ENCODE measurements at regions not wholly inside any gene's neighbourhood (a gene's known extent, or its start where the extent isn't known, plus 50 kb on each side); places are given as distances from the start of the nearest gene placed in this dataset.

DNA sequence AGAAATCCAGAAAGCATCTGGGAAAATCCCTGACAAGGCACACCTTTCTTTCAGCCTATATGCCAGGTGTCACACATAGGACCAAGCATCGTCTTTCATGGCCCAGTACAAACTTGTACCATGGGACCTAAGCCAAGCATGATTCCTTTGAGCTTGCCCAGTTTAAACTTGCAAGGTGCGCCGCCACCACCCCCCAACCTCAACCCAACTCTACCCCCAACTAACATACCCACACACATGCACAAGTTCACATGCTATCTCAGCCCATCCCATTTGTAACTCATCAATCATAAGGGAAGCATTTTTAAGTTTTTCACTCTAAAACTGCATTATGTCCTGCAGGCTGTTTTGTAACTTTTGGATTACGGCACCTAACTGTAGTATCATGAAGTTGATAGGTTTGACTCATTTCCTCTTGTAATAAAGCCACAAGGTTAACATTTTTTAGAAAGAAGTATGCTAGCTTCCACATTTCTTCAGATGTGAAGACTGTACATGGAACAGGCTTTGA is 145.9 kb upstream of the FST start:
- DNase-seq: no peak

- DNase-seq: no peak
Measured at GRCh38 chr5:53335115-53335514, 145.3 kb upstream of the FST start.

- no peak for DNase-seq
Measured at GRCh38 chr5:53337827-53338226, 142.6 kb upstream of the FST start.

DNA sequence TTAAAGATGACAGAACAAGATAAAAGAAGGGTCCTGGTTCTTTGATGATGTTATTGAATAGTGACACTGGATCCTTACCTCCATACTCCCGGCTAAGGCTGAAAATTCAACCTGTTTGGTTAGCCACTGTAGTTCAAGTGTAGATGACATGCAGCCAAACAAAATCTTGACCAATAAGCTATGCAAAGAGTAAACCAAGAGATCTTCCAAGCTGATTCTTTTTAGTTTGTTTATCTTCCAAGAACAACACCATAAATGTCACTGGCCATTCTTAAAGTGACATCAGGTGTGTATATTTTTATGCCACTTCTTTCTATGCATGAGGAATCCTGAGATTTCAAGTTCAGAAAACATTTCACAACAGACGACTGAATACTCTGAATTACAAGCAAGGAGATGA is 141.5 kb upstream of the FST start:
- no peak for DNase-seq

- DNase-seq: no peak
Measured at GRCh38 chr5:53339962-53340540, 140.4 kb upstream of the FST start.

GRCh38 chr5:53340956-53341750 is 139.3 kb upstream of the FST start:
- DNase-seq: no peak

- no peak for DNase-seq
Measured at GRCh38 chr5:53342236-53342635, 138.2 kb upstream of the FST start.

GRCh38 chr5:53343187-53343586 is 137.2 kb upstream of the FST start:
- DNase-seq: no peak

DNA sequence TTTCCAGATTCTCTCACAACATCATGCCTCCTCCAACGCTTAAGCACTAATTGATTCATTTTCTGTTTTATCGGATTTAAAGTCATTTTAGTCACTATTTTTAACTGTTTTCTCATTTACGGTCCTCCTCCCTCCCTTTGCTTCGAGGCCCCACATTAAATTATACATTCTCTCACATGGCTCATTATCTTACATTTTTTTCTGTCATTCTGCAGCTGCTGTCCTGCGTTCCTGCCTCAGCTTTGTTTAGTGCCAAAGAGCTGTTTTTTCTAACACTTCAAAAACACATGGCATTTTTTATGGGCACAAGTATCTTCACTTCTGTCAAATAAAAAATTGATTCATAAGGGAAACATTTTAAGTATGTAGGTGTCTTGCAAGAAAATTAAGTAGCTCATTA is 130.1 kb upstream of the FST start:
- DNase-seq: no peak

- no peak for DNase-seq
Measured at GRCh38 chr5:53350991-53351770, 129.2 kb upstream of the FST start.

GRCh38 chr5:53355316-53355715 is 125.1 kb upstream of the FST start:
- no peak for DNase-seq

- no peak for DNase-seq
Measured at GRCh38 chr5:53355931-53356330, 124.5 kb upstream of the FST start.

DNA sequence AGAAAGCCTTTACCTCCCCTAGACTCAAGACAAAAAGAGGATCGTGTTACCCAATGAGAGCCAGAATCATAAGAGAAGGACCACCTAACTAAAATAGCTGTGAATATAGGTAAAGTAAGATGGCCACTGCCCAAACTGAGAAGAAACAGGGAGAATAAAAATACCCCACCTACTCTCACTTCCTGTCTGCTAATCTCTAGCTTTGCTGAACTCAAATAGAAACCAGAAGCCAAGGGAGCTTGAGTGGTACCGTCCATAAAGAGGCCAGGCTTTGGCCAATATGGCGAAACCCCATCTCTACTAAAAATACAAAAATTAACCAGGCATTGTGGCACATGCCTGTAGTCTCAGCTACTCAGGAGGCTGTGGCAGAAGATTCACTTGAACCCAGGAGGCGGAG is 123.0 kb upstream of the FST start:
- no peak for DNase-seq

DNA sequence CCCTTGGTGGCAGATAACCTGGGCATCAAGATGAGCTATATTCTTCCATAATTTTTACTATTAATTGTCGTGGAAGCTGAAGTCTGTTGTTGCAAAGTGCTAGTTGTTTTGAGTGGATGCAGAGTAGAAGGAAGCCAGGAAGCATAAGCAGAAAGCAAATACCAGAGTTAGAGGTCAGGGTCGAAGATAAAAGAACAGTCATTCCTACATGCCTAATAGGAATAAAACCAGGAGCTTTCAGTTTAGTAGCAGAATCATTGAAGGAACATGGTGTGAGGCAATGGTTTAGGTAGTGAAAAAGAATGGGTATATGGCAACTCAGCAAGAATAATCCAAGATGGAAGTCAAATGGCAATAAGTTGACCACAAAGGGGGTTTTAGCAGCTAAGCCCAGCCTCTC is 121.6 kb upstream of the FST start:
- no peak for DNase-seq

GRCh38 chr5:53359916-53360517 is 120.4 kb upstream of the FST start:
- DNase-seq: no peak

DNA sequence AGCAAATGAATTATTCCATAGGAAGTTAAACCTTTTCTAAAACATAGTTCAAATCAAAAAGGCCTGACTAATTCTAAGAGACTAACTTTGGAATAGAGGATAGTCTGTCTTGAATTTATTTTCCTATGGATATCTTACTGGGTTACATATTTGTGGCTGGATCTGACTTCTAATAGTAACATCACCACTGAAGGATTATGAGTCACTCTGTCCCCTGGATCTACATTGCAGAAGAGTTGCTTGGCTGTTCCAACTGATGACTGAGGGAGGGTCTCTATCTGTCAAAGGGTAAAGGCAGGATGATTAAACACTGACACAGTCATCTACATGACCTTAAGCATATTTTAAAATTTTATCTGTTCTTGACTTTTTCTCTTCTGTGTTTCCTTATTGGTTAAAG is 119.6 kb upstream of the FST start:
- no peak for DNase-seq

- DNase-seq: no peak
Measured at GRCh38 chr5:53361708-53362107, 118.7 kb upstream of the FST start.

DNA sequence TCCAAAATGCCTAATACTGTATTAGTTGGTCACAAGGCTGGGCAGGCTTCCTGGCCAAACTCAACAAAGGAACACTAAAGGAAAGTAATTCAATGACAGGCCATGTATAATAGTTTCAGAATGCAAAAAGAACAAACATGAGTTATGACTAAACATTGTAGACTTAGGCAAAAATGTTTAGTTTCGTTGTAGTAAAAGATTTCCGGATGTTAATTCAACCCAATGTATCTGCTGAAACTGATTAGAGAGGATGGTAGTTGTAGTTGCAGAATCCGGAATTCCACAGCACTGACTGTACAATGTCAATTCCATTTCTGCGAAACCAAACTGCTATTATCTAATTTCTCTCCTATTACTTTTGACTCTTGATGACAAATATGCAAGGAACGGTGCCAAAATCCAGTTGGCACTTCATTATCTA is 117.9 kb upstream of the FST start:
- DNase-seq: no peak

- DNase-seq: no peak
Measured at GRCh38 chr5:53364061-53364460, 116.4 kb upstream of the FST start.

DNA sequence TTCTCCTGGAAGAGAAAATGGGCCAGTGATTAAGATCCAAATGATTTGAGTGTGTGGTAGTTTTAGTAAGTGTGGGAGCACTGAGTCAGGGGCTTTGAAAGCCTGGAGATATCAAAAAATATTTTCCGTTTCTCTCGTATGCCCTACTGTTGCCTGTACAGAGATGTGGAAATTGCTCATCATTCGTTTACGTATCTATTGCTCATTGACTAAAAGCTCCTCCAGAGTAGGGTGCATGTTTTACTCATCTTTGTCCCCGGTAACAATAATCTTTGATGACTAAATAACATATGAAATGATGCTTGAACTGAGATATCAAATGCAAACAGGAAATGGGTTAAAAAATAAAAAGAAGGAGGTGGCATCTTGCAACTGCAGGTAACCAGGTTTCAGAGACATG is 114.2 kb upstream of the FST start:
- DNase-seq: no peak

DNA sequence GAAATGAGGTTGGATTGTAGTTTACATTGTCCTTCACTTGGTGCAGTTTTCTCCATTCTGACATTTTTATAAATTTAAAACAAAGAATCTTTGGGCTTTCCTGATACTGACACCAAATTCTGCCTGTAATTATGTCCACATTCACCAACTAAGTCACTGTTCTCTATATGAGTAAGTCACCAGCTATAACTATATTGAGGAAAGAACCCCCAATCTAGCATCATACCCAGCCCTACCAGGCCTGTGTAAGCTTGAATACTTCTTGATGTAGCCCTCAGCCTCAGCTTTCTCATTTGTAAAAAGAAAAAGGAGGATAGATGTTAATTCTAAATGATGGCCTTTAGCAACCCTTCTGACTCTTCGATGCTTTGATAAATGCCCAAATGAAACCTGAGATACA is 112.7 kb upstream of the FST start:
- no peak for DNase-seq

DNA sequence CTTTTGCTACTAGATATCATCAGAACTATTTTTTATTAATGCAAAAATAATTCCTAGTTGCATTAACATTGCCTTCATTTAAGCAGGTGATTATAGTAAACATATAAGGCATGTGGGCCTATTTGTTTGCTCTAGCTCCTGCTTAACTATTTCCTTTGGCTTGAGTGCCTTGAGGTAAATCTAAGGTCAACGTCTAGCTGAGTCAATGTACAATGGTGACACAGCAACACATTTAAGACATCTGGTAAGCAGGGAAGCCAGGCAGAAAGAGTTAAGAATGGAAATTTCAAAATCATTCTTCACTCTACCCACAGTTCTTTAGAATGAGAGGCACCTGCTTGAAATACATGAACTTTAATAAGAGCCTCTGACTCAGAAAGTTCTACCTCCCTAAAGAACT is 111.9 kb upstream of the FST start:
- DNase-seq: no peak

- no peak for DNase-seq
Measured at GRCh38 chr5:53368966-53369605, 111.3 kb upstream of the FST start.

Data from NCI-H1930 (cell line).